H1 (cell line): ENCODE measurements at regions not wholly inside any gene's neighbourhood (a gene's known extent, or its start where the extent isn't known, plus 50 kb on each side); places are given as distances from the start of the nearest gene placed in this dataset.
A peak's percentile ranks its signal among the peaks of the same experiment; 100 is the strongest.

Experiments used
- BACH1 ChIP-seq: IDR thresholded peaks from 2 replicates; pipeline ENCODE4 v1.6.1; 2012; ENCODE audit warnings: low read length, improper control_type of control experiment
- BRCA1 ChIP-seq: IDR thresholded peaks from 2 replicates; pipeline ENCODE4 v1.6.1; 2012; ENCODE audit warnings: low read depth, low read length, improper control_type of control experiment
- EP300 ChIP-seq, 2 experiments: IDR thresholded peaks; 1 replicate in 1 of 2; 2 replicates in 1 of 2; pipeline ENCODE4 v1.6.1; 2011 to 2012; ENCODE audit warnings: low read depth in 2 of 2, low read length in 2 of 2, mild to moderate bottlenecking in 2 of 2, borderline replicate concordance in 1 of 2, inconsistent platforms in 1 of 2, moderate library complexity in 1 of 2
- KDM4A ChIP-seq: IDR thresholded peaks from one replicate; pipeline ENCODE4 v1.7.1; 2012; ENCODE audit warnings: low read depth, mild to moderate bottlenecking, moderate library complexity, low read length, inconsistent platforms; ENCODE audit not compliant: severe bottlenecking
- RAD21 ChIP-seq, 2 experiments: IDR thresholded peaks in 1 of 2; conservative IDR thresholded peaks in 1 of 2; 2 replicates each; pipeline ENCODE4 v1.6.1; 2011; ENCODE audit warnings: low read depth in 2 of 2, low read length in 2 of 2, improper control_type of control experiment in 1 of 2, inconsistent platforms in 1 of 2, mild to moderate bottlenecking in 1 of 2, moderate library complexity in 1 of 2
- RXRA ChIP-seq: IDR thresholded peaks from 2 replicates; pipeline ENCODE4 v1.6.1; 2011; ENCODE audit warnings: low read depth, mild to moderate bottlenecking, low read length, moderate library complexity; ENCODE audit not compliant: insufficient read depth
- SIN3A ChIP-seq, 2 experiments: IDR thresholded peaks in 1 of 2; conservative IDR thresholded peaks in 1 of 2; 2 replicates each; pipeline ENCODE4 v1.6.1; 2011 to 2012; ENCODE audit warnings: low read length in 2 of 2, improper control_type of control experiment in 1 of 2, low read depth in 1 of 2, mild to moderate bottlenecking in 1 of 2
- YY1 ChIP-seq: IDR thresholded peaks from 2 replicates; pipeline ENCODE4 v1.6.1; 2011; ENCODE audit warnings: low read depth, mild to moderate bottlenecking, low read length
- TF ChIP-seq, protein P1 (sequence below): IDR thresholded peaks from 2 replicates; pipeline ENCODE4 v1.6.1; 2012; ENCODE audit warnings: inconsistent platforms

DNA sequence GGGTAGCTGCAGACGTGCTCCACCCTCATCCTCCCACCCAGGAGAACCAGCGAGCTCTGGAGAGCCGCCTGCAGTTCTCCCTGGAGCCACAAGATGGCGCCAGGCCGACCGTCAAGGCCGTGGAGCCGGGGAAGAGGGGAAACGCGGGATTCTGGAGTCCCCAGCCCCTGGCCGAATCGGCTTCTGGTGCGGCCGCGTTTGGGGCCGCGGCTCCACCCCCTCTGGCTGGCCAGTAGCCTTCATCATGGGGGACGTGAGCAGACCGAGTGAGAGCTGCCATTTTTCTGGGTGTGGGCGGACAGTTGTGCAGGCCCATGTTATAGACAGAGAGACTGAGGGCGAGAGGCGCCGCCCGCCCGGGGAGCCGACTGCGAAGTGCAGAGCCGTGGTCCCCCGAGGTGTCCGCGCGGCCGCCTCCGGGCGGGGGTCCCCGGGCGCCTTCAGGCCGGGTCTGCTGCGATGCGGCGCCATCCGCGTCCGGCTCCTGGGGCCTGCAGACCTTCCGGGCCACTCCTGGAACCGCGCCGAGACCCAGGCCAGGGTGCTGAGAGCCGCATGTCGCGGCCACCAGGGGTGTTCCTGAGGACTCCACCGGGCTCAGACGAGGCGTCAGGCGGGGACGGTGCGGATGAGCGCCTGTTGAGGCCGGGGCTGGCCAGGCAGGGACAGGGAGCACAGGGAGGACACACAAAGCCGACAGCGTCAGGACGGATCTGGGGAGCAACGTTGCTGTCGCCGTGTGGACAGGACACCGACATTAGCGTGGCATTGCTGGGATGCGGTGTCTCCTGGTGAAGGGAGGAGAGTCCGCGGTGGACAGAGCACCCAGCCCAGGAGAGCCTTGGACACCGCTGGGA, 418.2 kb upstream of the HS6ST1 start (continued):
- TF ChIP-seq BACH1 (peak; percentile 61; the same call in 1 of the 2 replicates), RAD21 (IDR thresholded peaks at IDR 0.05 in 1 of 2, conservative IDR thresholded peaks at IDR 0.05 in 1 of 2; ENCODE audit: low read depth in 2 of 2, low read length in 2 of 2) (peak; percentile 86 to 90), EP300 (IDR thresholded peaks at IDR 0.05; ENCODE audit: borderline replicate concordance in 1 of 2, low read depth in 2 of 2, low read length in 2 of 2) (no peak), SIN3A (conservative IDR thresholded peaks at IDR 0.05 in 1 of 2, IDR thresholded peaks at IDR 0.05 in 1 of 2; ENCODE audit: low read depth in 1 of 2, low read length in 2 of 2) (peak in 1 of 2 experiments; percentile 35; a peak in 1 of 4 replicates), BRCA1 (no peak), RXRA (no peak), KDM4A (peak; percentile 84), YY1 (peak; percentile 82)
- TF ChIP-seq, protein P1, sequence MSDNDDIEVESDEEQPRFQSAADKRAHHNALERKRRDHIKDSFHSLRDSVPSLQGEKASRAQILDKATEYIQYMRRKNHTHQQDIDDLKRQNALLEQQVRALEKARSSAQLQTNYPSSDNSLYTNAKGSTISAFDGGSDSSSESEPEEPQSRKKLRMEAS = peak; percentile 6; the same call in 1 of the 2 replicates
